GM10248 (cell line): ENCODE measurements at regions not wholly inside any gene's neighbourhood (a gene's known extent, or its start where the extent isn't known, plus 50 kb on each side); places are given as distances from the start of the nearest gene placed in this dataset.

Experiments
- CTCF ChIA-PET: fragments of 300-600 bp; sonication (Branson Sonifier 250); formaldehyde crosslinking; extraction: SDS; loops from one replicate; lab custom pipeline; 2021; ENCODE audit warnings: antibody characterized with exemption; lab: Yijun Ruan, JAX
- POLR2A ChIA-PET: fragments of 350-650 bp; sonication (Branson Sonifier 250); formaldehyde crosslinking; extraction: SDS; loops from one replicate; lab custom pipeline; 2020; ENCODE audit warnings: antibody characterized with exemption; lab: Yijun Ruan, JAX
- DNase-seq: peaks from one replicate; pipeline ENCODE4 v3.0.0; 2012; ENCODE audit errors: extremely low spot score
- TF ChIP-seq, protein P1 (sequence below): IDR thresholded peaks from 2 replicates; pipeline ENCODE4 v1.5.1; 2012; ENCODE audit warnings: mild to moderate bottlenecking, low read depth; ENCODE audit errors: extremely low read depth, missing control alignments, control extremely low read depth

DNA sequence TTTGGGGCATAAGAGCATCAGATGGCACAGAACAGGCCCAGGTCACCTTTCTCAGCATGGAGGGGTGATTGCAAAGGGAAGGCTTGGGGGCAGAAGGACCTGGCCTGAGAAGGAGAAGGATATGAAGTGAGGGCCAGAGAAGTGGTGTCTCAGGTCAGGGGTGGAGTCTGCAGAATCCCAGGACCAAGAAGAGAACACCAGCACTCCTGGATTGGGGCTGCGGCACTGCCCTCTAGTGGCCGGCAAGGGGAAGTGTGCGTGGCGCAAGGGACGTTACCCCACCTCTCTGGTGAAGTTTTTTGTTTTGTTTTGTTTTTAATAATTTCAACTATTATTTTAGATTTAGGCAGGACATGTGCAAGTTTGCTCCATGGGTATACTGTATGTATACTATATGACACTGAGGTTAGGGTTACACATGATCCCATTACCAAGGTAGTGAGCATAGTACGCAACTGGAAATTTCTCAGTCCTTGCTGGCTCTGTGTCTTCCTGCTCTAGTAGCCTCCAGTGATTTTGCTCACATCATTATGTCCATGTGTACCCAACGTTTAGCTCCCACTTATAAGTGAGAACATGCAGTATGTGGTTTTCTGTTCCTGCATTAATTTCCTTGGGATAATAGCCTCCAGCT, 1548.6 kb downstream of the EFNA5 start:
- DNase-seq, result peak; percentile 40
- TF ChIP-seq, protein P1, sequence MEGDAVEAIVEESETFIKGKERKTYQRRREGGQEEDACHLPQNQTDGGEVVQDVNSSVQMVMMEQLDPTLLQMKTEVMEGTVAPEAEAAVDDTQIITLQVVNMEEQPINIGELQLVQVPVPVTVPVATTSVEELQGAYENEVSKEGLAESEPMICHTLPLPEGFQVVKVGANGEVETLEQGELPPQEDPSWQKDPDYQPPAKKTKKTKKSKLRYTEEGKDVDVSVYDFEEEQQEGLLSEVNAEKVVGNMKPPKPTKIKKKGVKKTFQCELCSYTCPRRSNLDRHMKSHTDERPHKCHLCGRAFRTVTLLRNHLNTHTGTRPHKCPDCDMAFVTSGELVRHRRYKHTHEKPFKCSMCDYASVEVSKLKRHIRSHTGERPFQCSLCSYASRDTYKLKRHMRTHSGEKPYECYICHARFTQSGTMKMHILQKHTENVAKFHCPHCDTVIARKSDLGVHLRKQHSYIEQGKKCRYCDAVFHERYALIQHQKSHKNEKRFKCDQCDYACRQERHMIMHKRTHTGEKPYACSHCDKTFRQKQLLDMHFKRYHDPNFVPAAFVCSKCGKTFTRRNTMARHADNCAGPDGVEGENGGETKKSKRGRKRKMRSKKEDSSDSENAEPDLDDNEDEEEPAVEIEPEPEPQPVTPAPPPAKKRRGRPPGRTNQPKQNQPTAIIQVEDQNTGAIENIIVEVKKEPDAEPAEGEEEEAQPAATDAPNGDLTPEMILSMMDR, result peak; percentile 81
- ChIA-PET POLR2A (no interaction called here), CTCF (interaction anchor here (0.7 to 1.5 kb wide), 3 partner anchors 9 to 27 kb away, joined by 3 to 5 read pairs (median 4); no protein-coding TSS in a partner anchor)

DNA sequence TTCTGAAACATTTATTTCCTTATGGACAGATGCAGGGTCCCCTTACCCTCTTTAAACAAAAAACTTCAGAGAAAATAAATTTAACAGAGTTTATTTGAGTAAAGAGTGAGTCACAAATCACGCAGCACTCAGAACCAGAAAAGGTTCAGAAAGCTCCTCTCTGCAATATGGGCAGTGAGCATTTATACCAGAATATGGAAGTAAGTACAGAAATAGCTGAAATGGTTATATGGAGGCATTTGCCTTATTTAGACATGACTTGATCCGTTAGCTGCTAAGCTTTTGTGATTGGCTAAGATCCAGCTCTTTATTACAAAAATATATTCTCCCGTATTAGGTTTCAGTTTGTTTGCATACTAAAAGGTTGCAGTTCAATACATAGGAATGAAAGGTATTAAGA, 1554.1 kb downstream of the EFNA5 start:
- POLR2A ChIA-PET, result no interaction called here
- TF ChIP-seq, protein P1, result no peak
- CTCF ChIA-PET, result interaction anchor here (1.1 to 2.2 kb wide), 2 partner anchors 10 to 11 kb away, joined by 3 to 11 read pairs; no protein-coding TSS in a partner anchor
- no peak for DNase-seq

DNA sequence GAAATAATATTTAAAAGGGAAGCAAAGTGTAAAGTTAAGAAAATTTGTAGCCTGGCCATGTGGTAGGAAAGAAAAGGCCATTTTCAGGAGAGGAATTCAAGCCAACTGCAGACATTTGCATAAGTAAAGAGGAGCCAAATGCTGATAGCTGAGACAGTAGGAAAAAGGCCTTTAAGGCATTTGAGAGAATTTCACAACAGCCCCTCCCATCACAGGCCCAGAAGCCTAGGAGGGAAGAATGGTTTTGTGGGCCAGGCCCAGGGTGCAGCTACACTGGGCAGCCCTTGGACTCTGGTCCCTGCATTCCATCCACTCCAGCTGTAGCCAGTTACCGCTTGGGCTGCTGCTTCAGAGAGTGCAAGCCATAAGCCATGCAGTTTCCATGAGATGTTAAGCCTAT, 1556.8 kb downstream of the EFNA5 start:
- CTCF ChIA-PET, result interaction anchor here (1.2 to 2.0 kb wide), 2 partner anchors 7 to 10 kb away, joined by 3 to 5 read pairs; no protein-coding TSS in a partner anchor
- TF ChIP-seq, protein P1, result no peak
- POLR2A ChIA-PET, result no interaction called here
- no peak for DNase-seq

DNA sequence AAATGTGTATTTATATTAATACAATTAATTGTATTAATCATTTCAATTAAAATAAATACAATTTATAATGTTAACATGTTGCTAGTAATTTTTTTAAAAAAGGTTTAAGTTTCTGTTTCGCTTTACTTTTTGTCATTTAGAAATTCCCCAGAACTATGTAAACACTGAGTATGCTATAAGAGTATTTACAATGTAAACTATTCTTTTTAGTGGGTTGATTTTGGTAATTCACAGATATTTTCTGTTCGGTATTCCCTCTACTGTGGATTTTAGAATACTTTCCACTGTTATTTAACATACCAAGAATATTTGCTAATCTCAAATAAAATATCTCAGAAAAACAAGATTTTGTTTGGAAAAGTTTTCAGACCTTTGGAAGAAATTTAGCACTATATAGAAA, 1564.4 kb downstream of the EFNA5 start:
- DNase-seq, result no peak

DNA sequence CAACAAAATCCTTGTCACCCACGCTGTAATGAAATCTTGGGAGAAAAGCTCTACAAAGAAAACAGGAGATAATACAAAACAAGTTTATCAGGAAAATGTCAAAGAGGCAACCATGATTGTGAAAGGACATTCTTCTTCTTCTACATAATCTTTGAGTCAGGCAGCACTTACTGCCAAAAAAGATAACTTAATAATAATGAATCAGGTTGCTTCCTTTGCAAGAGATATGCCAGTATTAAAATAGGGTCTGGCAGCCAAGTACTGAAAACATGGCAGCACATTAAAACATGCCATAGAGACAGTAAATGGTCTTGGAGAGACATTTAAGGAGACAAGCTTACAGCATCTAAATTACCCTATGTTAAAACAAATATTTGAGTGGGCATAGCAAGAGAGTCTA, 1573.4 kb downstream of the EFNA5 start:
- no peak for DNase-seq
- TF ChIP-seq, protein P1, result no peak
- ChIA-PET POLR2A (no interaction called here), CTCF (no interaction called here)

More for the DNA sequence above, 1564.4 kb downstream of the EFNA5 start:
- CTCF ChIA-PET, result interaction anchor here (1.5 kb wide), 1 partner anchor 10 kb away, joined by 3 read pairs; no protein-coding TSS in a partner anchor
- TF ChIP-seq, protein P1, result no peak
- POLR2A ChIA-PET, result no interaction called here

DNA sequence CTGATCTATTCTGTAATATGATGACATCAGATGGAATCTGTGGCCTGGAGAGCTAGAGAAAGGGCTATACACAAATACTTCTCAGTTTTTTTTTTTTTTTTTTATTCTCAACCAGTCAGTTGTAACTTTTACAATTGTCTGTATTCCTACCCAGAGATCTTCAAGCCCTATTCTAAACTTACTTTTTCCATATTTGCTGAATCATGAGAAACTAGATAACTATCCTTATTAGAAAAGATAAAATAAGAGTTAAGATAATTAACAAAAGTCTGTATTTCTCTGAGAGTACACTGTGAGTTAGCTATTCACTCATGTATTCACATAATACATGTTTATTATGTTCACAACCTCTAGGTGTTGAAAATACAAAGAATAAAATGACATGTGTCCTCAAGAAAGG, 1575.9 kb downstream of the EFNA5 start:
- CTCF ChIA-PET, result interaction anchor here (1.6 to 3.0 kb wide), 3 partner anchors 10 to 32 kb away, joined by 5 to 15 read pairs (median 5); no protein-coding TSS in a partner anchor
- TF ChIP-seq, protein P1, result no peak
- DNase-seq, result no peak
- POLR2A ChIA-PET, result no interaction called here
